H1 (cell line): ENCODE measurements at regions not wholly inside any gene's neighbourhood (a gene's known extent, or its start where the extent isn't known, plus 50 kb on each side); places are given as distances from the start of the nearest gene placed in this dataset.

Experiments
- CTCF ChIA-PET: fragments of 300-600 bp; sonication (Branson Sonifier 250); formaldehyde crosslinking; loops from one replicate; lab custom pipeline; 2021; ENCODE audit not compliant: partially characterized antibody; lab: Charles Lee
- POLR2A ChIA-PET: fragments of 300-600 bp; sonication (Branson Sonifier 250); formaldehyde crosslinking; loops from one replicate; lab custom pipeline; 2021; ENCODE audit warnings: inconsistent platforms; ENCODE audit not compliant: partially characterized antibody; lab: Charles Lee
- DNase-seq, 2 experiments: peaks; one replicate each; pipeline versions ENCODE4 v3.0.0 to v3.0.0-alpha.2; 2010 to 2022; ENCODE audit warnings: low spot score in 2 of 2, low read depth in 1 of 2, mixed read lengths in 1 of 2
- FAIRE-seq: peaks from 2 replicates; lab custom pipeline; 2011; peaks lifted over from hg19 to GRCh38; lab: Jason Lieb, UNC
- H2AFZ ChIP-seq: 2 replicates; pipeline ENCODE4 v1.8.1; 2012; ENCODE audit warnings: low read length, inconsistent platforms
- H2AK5ac ChIP-seq: 2 replicates; pipeline ENCODE4 v1.6.1; 2013; ENCODE audit warnings: low read depth, low read length
- H2BK120ac ChIP-seq: replicated peaks from 2 replicates; pipeline ENCODE3; 2013; ENCODE audit warnings: low read depth, low read length, inconsistent platforms
- H2BK12ac ChIP-seq: 2 replicates; pipeline ENCODE4 v1.6.1; 2013; ENCODE audit warnings: low read depth, low read length
- H2BK15ac ChIP-seq: 2 replicates; pipeline ENCODE4 v1.6.1; 2013; ENCODE audit warnings: low read length
- H2BK20ac ChIP-seq: 2 replicates; pipeline ENCODE4 v1.6.1; 2013; ENCODE audit warnings: low read length
- H2BK5ac ChIP-seq: 2 replicates; pipeline ENCODE4 v1.6.1; 2013; ENCODE audit warnings: low read depth, low read length
- H3K14ac ChIP-seq: 2 replicates; pipeline ENCODE4 v1.6.1; 2013; ENCODE audit warnings: inconsistent platforms; ENCODE audit not compliant: insufficient read length
- H3K18ac ChIP-seq: 2 replicates; pipeline ENCODE4 v1.6.1; 2013; ENCODE audit warnings: low read length; ENCODE audit errors: extremely low read depth
- H3K23ac ChIP-seq: 2 replicates; pipeline ENCODE4 v1.6.1; 2013; ENCODE audit warnings: inconsistent platforms; ENCODE audit not compliant: insufficient read length
- H3K23me2 ChIP-seq: 2 replicates; pipeline ENCODE4 v1.6.1; 2013; ENCODE audit warnings: low read depth, low read length
- H3K27ac ChIP-seq: 2 replicates; pipeline ENCODE4 v1.6.1; 2011; ENCODE audit warnings: low read depth, low read length, inconsistent platforms
- H3K27me3 ChIP-seq, 4 experiments: replicated peaks in 1 of 4; 1 replicate in 1 of 4; 2 replicates in 3 of 4; pipeline versions ENCODE4 v1.6.1 to v1.8.1; 2011 to 2013; ENCODE audit warnings: low read length in 3 of 4, mild to moderate bottlenecking in 3 of 4, inconsistent platforms in 2 of 4, mixed read lengths in 2 of 4, moderate library complexity in 1 of 4; ENCODE audit not compliant: control insufficient read depth in 3 of 4, insufficient read depth in 3 of 4; ENCODE audit errors: extremely low read depth in 1 of 4
- H3K36me3 ChIP-seq, 4 experiments: 2 replicates each; pipeline versions ENCODE4 v1.6.1 to v1.8.1; 2011 to 2013; ENCODE audit warnings: mild to moderate bottlenecking in 4 of 4, low read length in 3 of 4, moderate library complexity in 2 of 4, control low read depth in 1 of 4, inconsistent platforms in 1 of 4; ENCODE audit not compliant: insufficient read depth in 4 of 4, control insufficient read depth in 2 of 4
- H3K4ac ChIP-seq: replicated peaks from 2 replicates; pipeline ENCODE3; 2013; ENCODE audit warnings: low read length, low read depth, mixed read lengths, inconsistent platforms; ENCODE audit not compliant: insufficient read length
- H3K4me1 ChIP-seq, 4 experiments: replicated peaks in 1 of 4; 1 replicate in 1 of 4; 2 replicates in 3 of 4; pipeline versions ENCODE4 v1.6.1 to v1.8.1; 2011 to 2013; ENCODE audit warnings: low read length in 3 of 4, inconsistent platforms in 2 of 4, mixed read lengths in 1 of 4; ENCODE audit not compliant: insufficient read depth in 4 of 4, control insufficient read depth in 3 of 4
- H3K4me2 ChIP-seq, 2 experiments: 2 replicates each; pipeline versions ENCODE4 v1.6.1 to v1.8.1; 2011 to 2013; ENCODE audit warnings: low read depth in 2 of 2, low read length in 2 of 2, control low read depth in 1 of 2, inconsistent platforms in 1 of 2, mild to moderate bottlenecking in 1 of 2; ENCODE audit not compliant: insufficient read depth in 1 of 2
- H3K4me3 ChIP-seq, 4 experiments: fragments of 200-600, 300-600 bp in 1 of 4; sonication (generic), shearing (Covaris generic), sonication (Bioruptor Twin) in 1 of 4; 2 replicates each; pipeline versions ENCODE4 v1.5.1 to v1.8.1; 2011 to 2016; ENCODE audit warnings: low read length in 4 of 4, low read depth in 3 of 4, control low read depth in 2 of 4, inconsistent platforms in 2 of 4, mild to moderate bottlenecking in 2 of 4, mixed read lengths in 1 of 4, moderate library complexity in 1 of 4; ENCODE audit not compliant: insufficient read depth in 2 of 4; ENCODE audit errors: extremely low read depth in 1 of 4
- H3K56ac ChIP-seq: replicated peaks from 2 replicates; pipeline ENCODE3; 2013; ENCODE audit warnings: low read depth, mild to moderate bottlenecking, mixed read lengths, low read length, inconsistent platforms; ENCODE audit not compliant: insufficient read length
- H3K79me1 ChIP-seq: 2 replicates; pipeline ENCODE4 v1.6.1; 2013; ENCODE audit warnings: low read depth, low read length, control low read depth
- H3K79me2 ChIP-seq, 2 experiments: 2 replicates each; pipeline versions ENCODE4 v1.6.1 to v1.8.1; 2012 to 2013; ENCODE audit warnings: low read length in 2 of 2, mild to moderate bottlenecking in 2 of 2, inconsistent platforms in 1 of 2; ENCODE audit not compliant: insufficient read depth in 2 of 2, control insufficient read depth in 1 of 2
- H3K9ac ChIP-seq, 4 experiments: replicated peaks in 1 of 4; 1 replicate in 1 of 4; 2 replicates in 3 of 4; pipeline versions ENCODE4 v1.6.1 to v1.8.1; 2011 to 2013; ENCODE audit warnings: low read depth in 3 of 4, low read length in 3 of 4, control low read depth in 2 of 4, mild to moderate bottlenecking in 2 of 4, moderate library complexity in 2 of 4, inconsistent platforms in 1 of 4; ENCODE audit errors: extremely low read depth in 1 of 4
- H3K9me3 ChIP-seq, 2 experiments: 2 replicates each; pipeline versions ENCODE4 v1.6.1 to v1.8.1; 2012 to 2013; ENCODE audit warnings: mild to moderate bottlenecking in 2 of 2, moderate library complexity in 2 of 2, control low read depth in 1 of 2, inconsistent platforms in 1 of 2, low read depth in 1 of 2, low read length in 1 of 2, mixed read lengths in 1 of 2; ENCODE audit not compliant: insufficient read depth in 2 of 2
- H4K20me1 ChIP-seq, 2 experiments: replicated peaks in 1 of 2; 2 replicates each; pipeline versions ENCODE3 to v1.8.1; 2011 to 2013; ENCODE audit warnings: inconsistent platforms in 2 of 2, low read length in 2 of 2, mild to moderate bottlenecking in 1 of 2; ENCODE audit not compliant: insufficient read depth in 2 of 2, control insufficient read depth in 1 of 2
- H4K5ac ChIP-seq: 2 replicates; pipeline ENCODE4 v1.6.1; 2013; ENCODE audit warnings: low read length, low read depth, mixed read lengths, inconsistent platforms; ENCODE audit not compliant: insufficient read length
- H4K8ac ChIP-seq: 2 replicates; pipeline ENCODE4 v1.8.0; 2013; ENCODE audit warnings: mild to moderate bottlenecking, moderate library complexity, low read length, inconsistent platforms; ENCODE audit not compliant: insufficient read depth; ENCODE audit errors: extremely low read depth
- H4K91ac ChIP-seq: replicated peaks from 2 replicates; pipeline ENCODE3; 2013; ENCODE audit warnings: low read length, mixed read lengths, inconsistent platforms; ENCODE audit not compliant: insufficient read length
- EZH2 ChIP-seq: fragments of 200-600 bp; sonication (generic); IDR thresholded peaks from 2 replicates; pipeline ENCODE4 v1.7.1; 2012; ENCODE audit warnings: low read depth, mild to moderate bottlenecking, moderate library complexity, low read length, inconsistent platforms; ENCODE audit not compliant: severe bottlenecking
- POU5F1 ChIP-seq: IDR thresholded peaks from 2 replicates; pipeline ENCODE4 v1.6.1; 2011; ENCODE audit warnings: low read depth, mild to moderate bottlenecking, low read length, moderate library complexity
- SUZ12 ChIP-seq: fragments of 200-600 bp; sonication (generic); IDR thresholded peaks from 2 replicates; pipeline ENCODE4 v1.6.1; 2012; ENCODE audit warnings: mild to moderate bottlenecking, inconsistent platforms, low read length, moderate library complexity, mixed read lengths
- WGBS, 2 experiments: shearing (Covaris generic) in 1 of 2; methylation state at CpG; one replicate each; pipeline versions ENCODE4 v1.1.6 to v1.1.7; 2013 to 2015; ENCODE audit warnings: low lambda C conversion rate in 2 of 2, mixed read lengths in 2 of 2, inconsistent platforms in 1 of 2, low coverage in 1 of 2, missing lambda C conversion rate in 1 of 2; ENCODE audit not compliant: insufficient replicate concordance in 2 of 2, insufficient coverage in 1 of 2, insufficient read length in 1 of 2; ENCODE audit errors: extremely low coverage in 1 of 2, missing lambda C conversion rate in 1 of 2; 5-methylcytosine and 5-hydroxymethylcytosine counted together

GRCh38 chr13:91264484-91264883 lies 83.0 kb upstream of the MIR17HG start:
- Histone ChIP-seq H2AK5ac (no peak overlapping the region), H2BK12ac (no peak overlapping the region)
- no peak for TF ChIP-seq POU5F1
- TF ChIP-seq SUZ12 = no peak
- TF ChIP-seq EZH2 = no peak
- TF ChIP-seq, all 59 proteins: peak for 0
- Histone ChIP-seq H3K4ac (no peak overlapping the region), H3K56ac (no peak overlapping the region), H3K4me1 (no peaks in the 10 kb centered on the region), H3K4me2 (no peak overlapping the region), H4K91ac (no peak overlapping the region), H3K27me3 (no peaks in the 10 kb centered on the region), H2BK20ac (no peak overlapping the region), H3K4me3 (no peak overlapping the region), H3K79me1 (no peaks in the 10 kb centered on the region), H4K5ac (no peak overlapping the region), H2BK5ac (no peak overlapping the region), H2BK120ac (no peak overlapping the region), H3K9ac (no peak overlapping the region), H3K79me2 (no peaks in the 10 kb centered on the region), H2AFZ (no peak overlapping the region), H3K9me3 (no peaks in the 10 kb centered on the region; a peak in 1 of 4 replicates), H3K27ac (no peak overlapping the region), H3K23ac (no peak overlapping the region), H3K14ac (no peak overlapping the region), H3K23me2 (no peaks in the 10 kb centered on the region), H2BK15ac (no peak overlapping the region), H4K20me1 (no peaks in the 10 kb centered on the region), H4K8ac (no peak overlapping the region), H3K36me3 (no peaks in the 10 kb centered on the region), H3K18ac (no peak overlapping the region)
- FAIRE-seq (no peak), DNase-seq (no peak)
- ChIA-PET CTCF (no interaction called here), POLR2A (no interaction called here)
- 89% methylated on average over 2 of the region's 2 CpGs; no CpG with 5 or more reads in 1 of the 2 experiments for WGBS, 2 experiments
